Amygdala (tissue), 56 donors: ENCODE measurements at regions not wholly inside any gene's neighbourhood (a gene's known extent, or its start where the extent isn't known, plus 50 kb on each side); places are given as distances from the start of the nearest gene placed in this dataset.

Source experiments
- DNase-seq, 56 donors: peaks; one replicate each; lab custom pipeline; 2025; lab: John Stamatoyannopoulos, UW

DNA sequence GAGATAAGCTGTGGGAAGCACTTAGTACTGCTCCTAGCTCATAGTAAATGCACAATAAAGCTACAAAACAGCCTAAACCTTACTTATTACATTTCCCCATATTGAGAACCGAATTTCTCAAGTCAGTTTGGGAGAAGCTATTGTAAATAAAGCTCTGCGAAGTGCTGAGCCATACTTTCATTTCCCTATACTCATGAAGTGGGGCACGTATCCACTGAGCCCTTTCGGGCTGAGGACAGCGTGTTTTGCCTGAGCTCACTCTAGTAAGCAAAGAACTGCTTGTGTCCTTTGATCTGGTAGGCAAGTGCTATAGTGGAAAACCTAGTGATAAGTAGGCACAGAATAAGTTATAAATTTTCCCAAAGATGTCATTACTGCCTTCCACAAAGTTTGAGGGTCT, 165.0 kb downstream of the RSL24D1 start:
- DNase-seq = peak in 5 of 56 donors; percentile 2 to 54 (median 7)

DNA sequence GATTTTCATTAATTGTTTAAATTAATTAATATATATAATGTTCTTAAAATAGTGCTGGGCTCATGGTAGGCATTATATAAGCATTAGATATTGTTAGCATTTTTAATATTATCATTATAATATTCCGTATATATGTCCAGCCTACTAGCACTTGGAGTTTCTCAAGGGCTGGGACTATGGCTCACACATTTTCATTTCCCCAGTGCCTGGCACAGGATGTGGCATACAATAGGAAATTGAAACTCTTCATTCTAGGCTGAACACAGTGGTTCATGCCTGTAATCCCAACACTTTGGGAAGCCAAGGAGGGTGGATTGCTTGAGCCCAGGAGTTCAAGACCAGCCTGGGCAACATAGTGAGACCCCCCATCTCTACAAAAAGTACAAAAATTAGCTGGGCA, 170.4 kb downstream of the RSL24D1 start:
- DNase-seq = no peak

DNA sequence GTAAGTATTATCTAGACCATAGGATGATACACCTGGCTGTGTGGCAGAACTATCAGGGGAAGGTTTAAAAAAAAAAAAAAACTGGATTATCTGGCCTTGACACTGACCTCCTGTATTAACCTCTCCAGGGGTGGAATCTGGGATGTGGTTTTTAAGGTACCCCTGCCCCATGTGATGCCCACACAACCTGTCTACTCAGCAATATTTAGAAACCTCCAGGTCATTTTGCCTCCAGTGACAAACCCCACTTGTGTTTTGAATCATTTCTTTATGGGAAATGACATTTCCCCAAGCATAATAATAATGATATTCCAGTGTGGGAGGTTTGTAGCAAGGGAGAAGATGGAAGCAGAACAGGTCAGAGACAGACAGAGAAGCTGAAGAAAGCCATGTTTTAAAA, 179.1 kb downstream of the RSL24D1 start:
- no peak for DNase-seq

DNA sequence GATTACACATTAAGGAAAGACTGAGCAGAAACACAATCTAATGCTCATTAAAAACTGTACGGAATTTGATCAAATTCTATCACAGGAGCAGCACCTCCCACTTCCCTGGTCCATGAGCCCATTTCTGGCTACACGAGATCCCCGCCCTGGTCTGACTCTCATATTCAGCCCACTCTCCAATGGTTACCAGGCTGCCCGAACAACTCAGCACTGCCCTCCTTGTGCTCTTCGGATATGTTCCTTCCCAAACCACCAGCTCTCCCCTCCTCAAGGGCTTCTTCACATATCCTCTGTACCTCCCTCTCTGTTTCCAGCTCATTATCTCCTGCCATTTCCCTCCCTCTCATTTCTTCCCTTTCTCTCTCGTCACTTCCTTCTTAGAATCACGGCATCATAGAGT, 180.5 kb downstream of the RSL24D1 start:
- no peak for DNase-seq

DNA sequence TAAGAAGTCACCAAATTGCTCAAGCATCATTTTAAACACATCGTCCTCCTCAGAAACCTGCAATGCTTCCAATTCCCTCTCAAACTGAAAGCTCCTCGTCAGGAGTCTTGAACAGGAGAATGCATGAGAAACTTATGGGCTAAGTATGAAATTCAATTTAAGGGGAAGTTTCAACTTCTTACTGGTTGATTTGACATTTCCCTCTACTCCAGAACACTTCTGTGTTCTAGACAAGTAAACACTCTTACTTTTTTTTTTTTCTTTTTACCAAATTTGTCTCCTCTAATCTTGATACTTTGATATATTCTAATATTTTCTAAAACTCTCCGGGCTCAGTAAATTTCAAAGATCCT, 181.7 kb downstream of the RSL24D1 start:
- DNase-seq = no peak

DNA sequence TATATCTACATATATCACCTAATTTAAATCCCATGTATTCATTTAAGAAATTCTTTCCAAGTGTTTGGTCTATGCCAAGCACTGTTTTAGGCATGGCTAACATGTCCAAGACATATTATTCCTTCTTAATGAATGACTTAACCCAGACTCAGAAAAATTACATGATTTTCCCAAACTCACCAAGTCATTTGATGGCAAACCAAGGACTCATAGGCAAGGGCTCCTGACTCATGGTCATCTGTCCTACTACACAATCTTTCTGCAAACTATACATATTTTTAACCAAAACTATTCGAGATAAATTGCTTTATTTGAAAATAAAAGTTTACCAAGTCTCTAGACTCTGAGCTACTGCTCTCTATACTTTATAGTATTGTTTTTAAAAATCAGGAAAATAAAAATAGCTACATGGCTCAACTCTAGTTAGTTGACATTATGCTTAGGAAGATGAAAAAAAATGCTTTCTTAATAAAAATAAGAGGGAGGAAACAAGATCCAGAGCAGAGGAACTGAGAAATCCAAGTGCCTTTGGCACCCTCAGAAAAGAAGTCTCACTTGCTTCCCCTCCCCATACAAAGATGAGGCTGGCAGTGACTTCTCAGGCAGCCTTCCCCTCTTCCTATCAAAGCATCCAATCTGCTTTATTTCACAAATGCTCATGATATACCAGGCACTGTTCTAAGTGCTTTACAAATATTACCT, 182.2 kb downstream of the RSL24D1 start:
- DNase-seq = no peak

DNA sequence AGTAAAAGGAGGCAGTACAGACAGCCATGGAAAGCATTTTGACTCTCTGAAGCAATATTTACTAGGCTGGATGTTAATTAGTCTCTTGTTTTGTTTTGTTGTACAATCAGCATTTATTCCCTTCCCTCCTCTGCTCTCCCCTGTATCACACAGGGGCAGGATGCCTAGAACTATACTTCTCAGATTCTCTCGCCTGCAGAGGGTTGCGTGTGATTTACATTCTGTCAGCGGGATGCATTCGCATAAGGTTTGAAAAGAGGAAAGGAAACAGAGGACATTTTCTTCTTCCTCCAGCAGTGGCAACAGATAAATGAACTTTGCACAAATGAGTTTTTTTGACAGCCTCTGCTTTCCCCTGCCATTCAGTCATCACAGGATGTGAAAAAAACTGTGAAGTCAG, 188.3 kb downstream of the RSL24D1 start:
- peak in 1 of 56 donors; percentile 1 for DNase-seq

DNA sequence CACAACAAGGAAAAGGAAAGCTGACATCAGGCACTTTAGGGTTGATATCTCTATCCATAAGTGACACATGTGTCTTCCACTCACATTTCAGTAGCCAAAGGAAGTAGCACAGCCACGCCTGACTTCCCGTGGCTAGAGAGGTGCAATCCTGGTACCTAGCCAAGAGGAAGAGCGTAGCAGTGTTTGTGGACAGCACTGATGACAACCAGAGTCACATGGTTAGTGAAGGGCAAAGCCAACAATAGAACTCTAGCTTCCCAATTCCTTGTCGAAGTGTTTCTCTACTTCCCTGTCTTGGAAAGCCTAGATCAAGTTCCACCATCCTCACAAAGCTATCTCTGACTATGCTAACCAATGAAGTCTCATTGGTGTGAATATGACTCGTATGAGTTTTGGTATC, 189.2 kb downstream of the RSL24D1 start:
- DNase-seq = peak in 9 of 56 donors; percentile 2 to 50 (median 6)

DNA sequence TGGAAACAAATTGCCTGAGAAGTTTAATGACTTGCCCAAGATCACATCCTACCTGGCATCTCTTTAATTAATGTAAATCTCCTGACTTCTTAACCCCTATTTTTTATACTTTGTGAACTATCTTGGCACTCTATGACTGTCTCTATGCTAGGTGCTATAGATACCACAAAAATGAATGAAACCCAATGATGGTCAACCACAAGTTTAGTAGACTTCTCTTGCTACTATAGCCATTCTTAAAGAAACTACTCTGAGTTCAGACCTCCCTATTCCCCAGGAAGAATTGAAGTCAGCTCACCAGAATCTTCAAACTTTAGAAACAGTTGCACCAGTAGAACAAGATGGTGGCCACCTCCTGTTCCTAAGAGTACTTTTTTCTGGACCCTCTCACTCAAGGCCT, 191.1 kb downstream of the RSL24D1 start:
- DNase-seq = no peak

DNA sequence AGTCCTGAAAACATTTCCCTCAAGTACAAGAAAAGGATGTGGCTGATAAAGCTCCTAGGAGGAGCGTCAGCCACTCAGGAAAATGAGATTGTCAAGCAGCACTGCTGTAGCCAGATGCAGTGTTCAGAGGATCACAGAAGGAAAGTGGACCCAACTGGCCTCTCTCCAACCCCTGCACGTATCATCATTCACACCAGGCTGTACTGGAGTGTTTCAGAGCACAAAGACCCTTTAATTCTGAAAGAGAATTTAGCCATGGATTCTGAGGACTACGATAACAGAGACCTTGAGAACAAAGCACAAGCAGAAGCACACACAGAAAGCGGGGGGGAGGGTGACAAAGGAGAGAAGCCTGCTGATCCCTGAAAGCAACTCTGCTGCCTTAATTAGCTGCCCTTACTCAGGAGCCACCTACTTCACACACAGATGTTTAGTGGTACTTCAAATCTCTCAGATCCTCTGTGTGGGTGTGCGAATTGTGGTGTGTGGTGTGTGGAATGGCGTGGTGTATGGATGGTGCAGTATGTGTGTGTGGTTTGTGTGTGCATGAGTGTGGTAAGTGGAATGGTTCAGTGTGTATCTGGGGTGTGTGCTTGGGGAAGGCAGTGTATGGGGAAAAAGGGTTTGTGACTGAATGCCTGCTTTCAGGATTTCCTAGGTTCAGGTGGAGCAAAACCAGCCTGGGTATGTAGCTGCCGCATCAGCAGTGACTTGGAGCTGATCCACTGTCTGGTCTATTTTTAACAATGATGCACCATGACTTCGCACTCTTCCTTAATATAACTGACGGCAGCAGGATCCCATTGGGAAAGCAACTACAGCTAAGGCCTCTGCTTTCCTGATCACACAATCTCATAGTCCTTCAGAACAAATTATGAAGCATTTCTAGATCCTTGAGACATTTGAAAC, 192.5 kb downstream of the RSL24D1 start:
- peak in 8 of 56 donors; percentile 1 to 22 (median 12) for DNase-seq

DNA sequence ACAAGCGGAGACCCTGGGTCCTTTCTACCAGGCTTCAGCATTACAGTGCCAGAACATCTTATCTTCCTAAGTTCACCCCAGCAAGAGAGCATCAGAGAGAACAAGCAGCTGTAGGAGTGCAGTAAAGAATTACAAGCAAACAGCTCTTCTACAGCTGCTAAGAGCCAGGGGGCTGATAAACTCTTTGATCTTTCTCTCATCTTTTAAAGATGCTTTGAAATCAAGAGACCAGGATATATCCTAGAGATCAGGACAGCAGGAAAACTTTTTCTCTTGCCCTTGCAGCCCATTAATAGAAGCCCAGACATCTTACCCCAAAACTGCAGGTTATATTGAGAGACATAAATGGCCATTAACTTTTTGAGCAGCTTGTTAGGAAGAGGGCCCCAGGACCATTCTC, 198.1 kb downstream of the RSL24D1 start:
- no peak for DNase-seq

DNA sequence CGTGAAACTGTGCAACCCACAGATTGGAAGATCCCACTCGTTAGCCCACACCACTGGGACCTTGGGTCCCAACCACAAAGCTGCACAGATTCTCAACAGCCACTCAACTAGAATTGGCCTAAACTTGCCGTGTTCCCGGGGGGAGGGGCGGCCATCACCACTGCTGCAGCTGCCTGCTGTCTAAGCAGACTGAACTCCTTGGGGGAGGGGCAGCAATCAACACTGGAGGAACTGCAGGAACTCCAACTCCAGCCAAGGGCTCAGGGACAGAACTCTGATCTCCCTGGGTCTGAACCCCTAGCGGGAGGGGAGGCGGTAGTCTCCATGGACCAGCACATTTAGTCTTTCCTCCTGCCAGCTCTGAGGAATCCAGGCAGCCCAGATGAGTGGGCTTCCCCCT, 205.9 kb downstream of the RSL24D1 start:
- no peak for DNase-seq

DNA sequence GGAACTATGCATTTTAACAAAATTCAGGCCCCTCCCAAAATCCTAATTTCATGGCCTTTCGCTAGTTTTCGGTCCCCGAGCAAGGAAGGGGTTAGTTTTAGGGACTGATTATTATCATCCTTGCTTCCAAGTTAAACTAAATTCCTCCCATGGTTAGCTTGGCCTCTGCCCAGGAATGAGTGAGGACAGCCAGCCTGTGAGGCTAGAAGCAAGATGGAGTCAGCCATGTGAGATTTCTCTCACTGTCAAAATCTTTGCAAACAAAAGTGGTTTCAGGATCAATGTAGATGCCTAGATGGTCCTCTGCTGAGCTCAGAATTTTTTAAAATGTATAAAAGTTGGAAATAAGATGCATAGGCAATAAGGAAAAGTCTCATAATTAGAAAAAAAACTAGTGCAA, 208.9 kb downstream of the RSL24D1 start:
- DNase-seq = no peak

DNA sequence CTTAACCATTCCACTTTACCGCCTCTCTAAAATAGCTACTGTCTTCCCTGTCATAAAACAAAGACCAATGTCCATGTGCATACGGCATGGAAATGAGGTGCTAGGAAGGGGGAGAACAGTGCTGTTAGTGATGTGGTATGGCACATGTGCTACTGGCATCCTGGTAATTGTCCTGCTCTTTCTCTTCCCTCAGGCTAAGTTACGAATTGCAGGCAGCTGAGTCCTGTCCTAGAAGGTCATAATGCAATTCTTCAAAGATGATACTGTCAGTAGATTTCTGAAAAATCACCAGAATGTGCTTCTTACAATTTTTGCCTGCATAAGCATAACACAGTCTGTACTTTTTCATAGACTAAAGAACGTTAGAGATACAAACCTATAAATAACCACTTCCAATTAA, 216.8 kb downstream of the RSL24D1 start:
- DNase-seq = no peak

DNA sequence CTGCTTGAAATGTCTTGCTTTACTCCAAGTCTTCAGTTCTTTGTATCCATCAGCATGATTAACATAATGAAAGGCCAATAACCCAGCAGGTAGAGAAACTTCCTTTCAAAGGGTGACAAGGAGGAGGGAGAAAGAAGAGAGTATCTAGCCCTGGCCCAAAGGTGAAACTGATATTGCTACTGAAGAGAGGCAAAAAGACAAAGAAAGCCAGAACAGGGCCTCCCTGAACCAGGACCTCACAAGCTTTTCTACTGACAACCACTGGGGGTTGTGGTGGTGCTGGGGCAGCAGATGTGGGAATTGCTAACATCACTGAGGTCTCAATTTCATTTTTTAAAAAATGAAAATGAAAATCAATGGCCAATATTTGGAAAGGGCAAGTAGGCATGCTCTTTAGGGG, 234.1 kb downstream of the RSL24D1 start:
- no peak for DNase-seq

DNA sequence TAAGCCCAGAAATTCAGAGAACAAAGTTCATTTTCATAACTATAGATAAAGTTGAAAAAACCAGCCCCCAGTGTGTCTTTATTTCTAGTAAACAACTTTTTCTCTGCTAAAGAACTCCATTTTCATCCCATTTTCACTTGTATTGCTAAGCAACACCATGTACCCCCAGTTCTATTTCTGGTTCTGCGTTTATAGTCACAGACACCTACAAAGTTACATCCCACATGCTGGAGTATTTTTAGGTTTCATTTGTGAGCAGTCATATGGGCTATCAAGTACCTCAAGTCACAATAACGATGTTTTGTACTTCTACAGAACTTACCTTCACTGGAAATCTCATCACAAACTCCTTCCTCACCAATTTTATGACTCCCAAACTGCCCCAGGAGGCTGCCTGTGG, 236.5 kb downstream of the RSL24D1 start:
- no peak for DNase-seq

DNA sequence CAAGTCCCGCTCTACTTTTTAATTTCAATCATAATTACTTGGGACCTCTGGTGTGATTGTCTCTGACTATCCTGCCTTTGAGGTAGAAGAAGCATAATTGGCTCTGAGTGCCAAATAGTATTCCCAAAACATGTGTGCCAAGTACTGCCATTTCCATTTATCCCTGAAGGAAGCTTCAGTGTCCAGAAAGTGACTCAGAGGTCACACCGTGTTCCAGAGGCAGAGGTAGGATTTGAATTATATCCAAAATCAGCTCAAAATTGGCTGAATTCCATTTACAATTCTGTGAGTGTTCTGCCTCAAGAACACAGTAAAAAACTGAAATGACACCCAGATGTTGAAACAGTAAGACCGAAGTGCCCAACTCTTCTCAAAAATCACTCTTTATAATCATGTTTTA, 255.3 kb downstream of the RSL24D1 start:
- no peak for DNase-seq

DNA sequence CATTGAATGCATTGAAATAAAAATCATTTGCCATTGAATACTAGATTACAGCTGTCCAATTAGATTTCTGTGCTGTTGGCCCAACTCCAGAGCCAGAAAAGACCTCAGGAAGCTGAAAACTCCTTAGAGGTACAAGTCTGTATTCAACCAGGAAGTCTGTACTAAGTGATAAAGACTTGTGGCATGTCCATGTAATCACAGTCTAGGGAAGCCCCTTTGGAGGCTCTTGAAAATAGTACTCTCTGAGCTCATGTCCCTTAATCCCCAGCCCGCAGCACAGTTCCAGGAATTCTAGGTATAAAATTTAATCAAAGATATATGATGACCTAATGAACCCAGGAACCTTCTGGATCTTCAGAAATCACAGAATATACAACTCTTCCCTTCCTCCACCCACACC, 279.4 kb downstream of the RSL24D1 start:
- no peak for DNase-seq

DNA sequence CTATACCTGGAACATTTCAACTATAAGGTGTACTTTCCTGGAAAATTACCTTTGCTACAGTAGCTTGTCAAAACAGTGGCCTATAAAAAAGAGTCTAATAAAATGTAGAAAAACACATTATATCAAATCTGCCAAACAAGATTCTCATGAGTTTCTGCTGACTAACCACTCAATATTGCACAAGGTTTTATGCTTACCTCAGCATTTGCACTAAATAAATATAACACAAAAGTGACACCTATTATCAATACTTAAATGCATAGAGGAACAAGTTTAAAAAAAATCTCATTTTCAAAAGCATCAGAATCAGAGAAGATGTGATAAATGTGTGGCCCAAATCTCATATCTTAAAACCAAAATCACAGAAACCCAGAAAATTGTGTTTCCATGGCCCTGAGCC, 281.4 kb downstream of the RSL24D1 start:
- DNase-seq = no peak

DNA sequence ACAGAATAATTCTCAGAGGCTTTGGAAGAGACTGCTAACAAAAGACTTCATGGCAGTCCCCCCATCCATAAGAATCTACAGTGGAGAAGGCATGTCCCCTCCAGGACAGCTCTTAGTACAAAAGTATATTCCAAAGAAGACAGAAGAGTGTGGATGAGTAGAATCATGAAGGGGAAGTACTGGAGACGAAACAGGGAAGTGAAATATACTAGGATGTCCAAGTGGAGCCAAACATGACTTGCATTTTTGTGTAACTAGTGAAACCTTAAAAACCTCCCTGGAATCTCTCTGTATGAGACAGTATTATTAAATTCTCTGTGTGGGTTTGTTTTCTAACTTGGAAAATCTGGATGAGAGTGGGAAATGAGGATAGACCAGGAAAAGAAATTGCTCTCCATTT, 312.4 kb downstream of the RSL24D1 start:
- no peak for DNase-seq

DNA sequence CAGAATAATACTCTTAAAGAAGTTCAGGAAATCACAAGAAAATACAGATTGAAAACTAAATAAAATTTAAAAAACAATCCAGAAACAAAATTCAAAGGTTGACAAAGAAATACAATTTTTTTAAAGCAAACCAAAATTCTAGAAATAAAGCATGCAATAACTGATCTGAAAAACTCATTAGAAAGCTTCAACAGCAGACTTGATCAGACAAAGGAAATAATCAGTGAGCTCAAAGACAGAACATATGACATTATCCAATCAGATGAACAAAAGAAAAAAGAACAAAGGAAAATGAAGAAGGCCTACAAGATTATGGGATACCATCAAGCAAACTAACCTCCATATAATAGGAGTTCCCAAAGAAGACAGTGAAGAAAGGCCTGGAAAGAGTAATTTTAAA, 336.8 kb downstream of the RSL24D1 start:
- DNase-seq = no peak

DNA sequence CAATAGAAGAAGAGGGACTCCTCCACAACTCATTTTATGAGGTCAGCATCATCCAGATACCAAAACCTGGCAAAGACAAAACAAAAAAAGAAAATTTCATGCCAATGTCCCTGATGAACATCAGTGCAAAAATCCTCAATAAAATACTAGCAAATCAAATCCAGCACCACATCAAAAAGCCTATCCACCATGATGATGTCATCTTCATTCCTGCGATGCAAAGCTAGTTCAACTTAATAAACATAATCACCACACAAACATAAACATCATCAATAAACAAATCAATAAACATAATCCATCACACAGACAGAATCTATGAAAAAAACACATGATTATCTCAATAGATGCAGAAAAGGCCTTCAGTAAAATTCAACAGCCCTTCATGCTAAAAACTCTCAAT, 342.1 kb downstream of the RSL24D1 start:
- no peak for DNase-seq
